Neural cell (in vitro differentiated cells): ENCODE measurements at regions not wholly inside any gene's neighbourhood (a gene's known extent, or its start where the extent isn't known, plus 50 kb on each side); places are given as distances from the start of the nearest gene placed in this dataset.

Experiments used
- H2AFZ ChIP-seq: fragments of 200-600, 300-800 bp; sonication (generic), shearing (Covaris generic); 2 replicates; pipeline ENCODE4 v1.6.0; 2014; ENCODE audit warnings: low read depth, mild to moderate bottlenecking, antibody characterized with exemption, low read length, moderate library complexity
- H3F3A ChIP-seq: fragments of 200-600 bp; shearing (Covaris generic); 2 replicates; pipeline ENCODE4 v1.6.1; 2016; ENCODE audit warnings: mild to moderate bottlenecking, moderate library complexity, mixed read lengths, antibody characterized with exemption, low read length; ENCODE audit not compliant: insufficient read depth, poor library complexity, severe bottlenecking
- H3K27ac ChIP-seq: fragments of 200-600, 300-800 bp; sonication (generic), shearing (Covaris generic); 2 replicates; pipeline ENCODE4 v1.5.1; 2014; ENCODE audit warnings: mild to moderate bottlenecking, low read length, moderate library complexity
- H3K27me3 ChIP-seq: fragments of 300-800, 200-600 bp; sonication (generic), shearing (Covaris generic); 2 replicates; pipeline ENCODE4 v1.6.0; 2014; ENCODE audit warnings: mild to moderate bottlenecking, low read depth, low read length, moderate library complexity; ENCODE audit not compliant: insufficient read depth
- H3K36me3 ChIP-seq: fragments of 300-800, 200-600 bp; sonication (generic), shearing (Covaris generic); 2 replicates; pipeline ENCODE4 v1.5.1; 2014; ENCODE audit warnings: mild to moderate bottlenecking, antibody characterized with exemption, low read length, moderate library complexity; ENCODE audit not compliant: insufficient read depth
- H3K4me2 ChIP-seq: fragments of 300-800, 200-600 bp; sonication (generic), shearing (Covaris generic); 2 replicates; pipeline ENCODE4 v1.6.0; 2014; ENCODE audit warnings: mild to moderate bottlenecking, low read length
- H3K4me3 ChIP-seq: fragments of 300-800, 200-600 bp; sonication (generic), shearing (Covaris generic); 2 replicates; pipeline ENCODE4 v1.5.1; 2014; ENCODE audit warnings: mild to moderate bottlenecking, low read length, moderate library complexity
- H3K79me2 ChIP-seq: fragments of 200-600 bp; shearing (Covaris generic); replicated peaks from 2 replicates; pipeline ENCODE4 v1.6.0; 2014; ENCODE audit warnings: mild to moderate bottlenecking, low read length, moderate library complexity; ENCODE audit not compliant: insufficient read depth
- H3K9ac ChIP-seq: fragments of 300-800, 200-600 bp; sonication (generic), shearing (Covaris generic); 2 replicates; pipeline ENCODE4 v1.6.1; 2016; ENCODE audit warnings: mild to moderate bottlenecking, low read length, mixed read lengths
- H3K9me2 ChIP-seq: fragments of 200-600 bp; shearing (Covaris generic); 2 replicates; pipeline ENCODE4 v1.6.1; 2016; ENCODE audit warnings: mild to moderate bottlenecking, low read length, mixed read lengths; ENCODE audit not compliant: insufficient read depth
- H3K9me3 ChIP-seq: fragments of 200-600, 300-800 bp; sonication (generic), shearing (Covaris generic); 2 replicates; pipeline ENCODE4 v1.6.1; 2016; ENCODE audit warnings: mild to moderate bottlenecking, mixed run types, low read length, moderate library complexity, mixed read lengths
- H4K20me1 ChIP-seq: fragments of 200-600 bp; shearing (Covaris generic); 2 replicates; pipeline ENCODE4 v1.6.1; 2016; ENCODE audit warnings: mild to moderate bottlenecking, mixed run types; ENCODE audit not compliant: insufficient read depth
- CTCF ChIP-seq: fragments of 450-650 bp; IDR thresholded peaks from 2 replicates; pipeline ENCODE4 v1.5.1; 2014; ENCODE audit warnings: antibody characterized with exemption, mild to moderate bottlenecking, moderate library complexity; ENCODE audit not compliant: poor library complexity, severe bottlenecking
- EP300 ChIP-seq: fragments of 450-650 bp; conservative IDR thresholded peaks from 2 replicates; pipeline ENCODE4 v1.6.1; 2014; ENCODE audit warnings: antibody characterized with exemption, mild to moderate bottlenecking, moderate library complexity; ENCODE audit not compliant: poor library complexity, severe bottlenecking
- EZH2 ChIP-seq: fragments of 200-600, 300-800 bp; shearing (Covaris generic), sonication (generic); IDR thresholded peaks from 2 replicates; pipeline ENCODE4 v1.6.1; 2014; ENCODE audit warnings: antibody characterized with exemption, low read length, borderline replicate concordance, mild to moderate bottlenecking; ENCODE audit not compliant: insufficient read depth, poor library complexity, severe bottlenecking
- MXI1 ChIP-seq: fragments of 450-650 bp; conservative IDR thresholded peaks from 2 replicates; pipeline ENCODE4 v1.6.1; 2014; ENCODE audit warnings: antibody characterized with exemption, mild to moderate bottlenecking; ENCODE audit not compliant: poor library complexity, severe bottlenecking
- POLR2AphosphoS5 ChIP-seq: IDR thresholded peaks from 2 replicates; pipeline ENCODE4 v1.6.1; 2012
- RAD21 ChIP-seq: fragments of 450-650 bp; conservative IDR thresholded peaks from 2 replicates; pipeline ENCODE4 v1.6.1; 2014; ENCODE audit warnings: antibody characterized with exemption, mild to moderate bottlenecking, moderate library complexity
- SMC3 ChIP-seq: fragments of 450-650 bp; conservative IDR thresholded peaks from 2 replicates; pipeline ENCODE4 v1.6.1; 2014; ENCODE audit warnings: antibody characterized with exemption, mild to moderate bottlenecking, moderate library complexity; ENCODE audit not compliant: poor library complexity
- TAF1 ChIP-seq: IDR thresholded peaks from 2 replicates; pipeline ENCODE4 v1.6.1; 2012; ENCODE audit warnings: low read depth
- TF ChIP-seq, protein P1 (sequence below): IDR thresholded peaks from 2 replicates; pipeline ENCODE4 v1.6.1; 2012; ENCODE audit warnings: borderline replicate concordance

DNA sequence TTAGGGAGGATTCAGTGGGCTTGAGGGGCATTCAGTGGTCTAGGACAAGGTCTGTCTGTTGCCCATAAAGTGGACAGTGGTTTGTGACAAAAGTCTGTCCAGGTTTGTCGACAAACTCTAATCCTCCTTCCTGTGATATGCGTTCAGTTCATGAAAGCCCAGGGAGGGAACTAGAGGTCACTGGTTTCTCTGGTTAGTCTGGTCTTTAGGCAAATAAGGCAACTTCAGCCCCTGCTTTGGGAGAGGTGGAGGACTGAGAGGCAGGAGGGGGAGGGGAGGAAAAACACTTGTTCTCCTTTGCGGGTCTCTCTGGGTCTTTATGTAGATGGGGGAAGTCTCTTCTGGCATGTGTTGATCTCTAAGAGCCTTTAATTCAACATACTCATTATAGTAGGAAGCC is 235.1 kb upstream of the PWP1 start:
- Histone ChIP-seq H3K79me2 (no peaks in the 10 kb centered on the region), H3K9ac (no peak overlapping the region), H2AFZ (no peak overlapping the region), H3K4me3 (no peak overlapping the region), H3F3A (no peaks in the 10 kb centered on the region), H3K9me2 (no peaks in the 10 kb centered on the region), H3K27ac (no peak overlapping the region), H3K9me3 (peaks cover 4% of the 10 kb centered on the region), H3K27me3 (no peaks in the 10 kb centered on the region), H3K36me3 (no peaks in the 10 kb centered on the region), H4K20me1 (no peaks in the 10 kb centered on the region), H3K4me2 (no peak overlapping the region)
- TF ChIP-seq, protein P1, sequence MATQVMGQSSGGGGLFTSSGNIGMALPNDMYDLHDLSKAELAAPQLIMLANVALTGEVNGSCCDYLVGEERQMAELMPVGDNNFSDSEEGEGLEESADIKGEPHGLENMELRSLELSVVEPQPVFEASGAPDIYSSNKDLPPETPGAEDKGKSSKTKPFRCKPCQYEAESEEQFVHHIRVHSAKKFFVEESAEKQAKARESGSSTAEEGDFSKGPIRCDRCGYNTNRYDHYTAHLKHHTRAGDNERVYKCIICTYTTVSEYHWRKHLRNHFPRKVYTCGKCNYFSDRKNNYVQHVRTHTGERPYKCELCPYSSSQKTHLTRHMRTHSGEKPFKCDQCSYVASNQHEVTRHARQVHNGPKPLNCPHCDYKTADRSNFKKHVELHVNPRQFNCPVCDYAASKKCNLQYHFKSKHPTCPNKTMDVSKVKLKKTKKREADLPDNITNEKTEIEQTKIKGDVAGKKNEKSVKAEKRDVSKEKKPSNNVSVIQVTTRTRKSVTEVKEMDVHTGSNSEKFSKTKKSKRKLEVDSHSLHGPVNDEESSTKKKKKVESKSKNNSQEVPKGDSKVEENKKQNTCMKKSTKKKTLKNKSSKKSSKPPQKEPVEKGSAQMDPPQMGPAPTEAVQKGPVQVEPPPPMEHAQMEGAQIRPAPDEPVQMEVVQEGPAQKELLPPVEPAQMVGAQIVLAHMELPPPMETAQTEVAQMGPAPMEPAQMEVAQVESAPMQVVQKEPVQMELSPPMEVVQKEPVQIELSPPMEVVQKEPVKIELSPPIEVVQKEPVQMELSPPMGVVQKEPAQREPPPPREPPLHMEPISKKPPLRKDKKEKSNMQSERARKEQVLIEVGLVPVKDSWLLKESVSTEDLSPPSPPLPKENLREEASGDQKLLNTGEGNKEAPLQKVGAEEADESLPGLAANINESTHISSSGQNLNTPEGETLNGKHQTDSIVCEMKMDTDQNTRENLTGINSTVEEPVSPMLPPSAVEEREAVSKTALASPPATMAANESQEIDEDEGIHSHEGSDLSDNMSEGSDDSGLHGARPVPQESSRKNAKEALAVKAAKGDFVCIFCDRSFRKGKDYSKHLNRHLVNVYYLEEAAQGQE, result no peak
- TF ChIP-seq POLR2AphosphoS5 (no peak), TAF1 (no peak), CTCF (no peak), MXI1 (no peak), RAD21 (no peak), EZH2 (no peak), SMC3 (no peak), EP300 (no peak)

- TF ChIP-seq MXI1 (no peak), CTCF (no peak), EP300 (no peak), EZH2 (no peak), SMC3 (no peak), POLR2AphosphoS5 (no peak), TAF1 (no peak), RAD21 (no peak)
- TF ChIP-seq, protein P1, result no peak
- no peaks in the 10 kb centered on the region for H4K20me1 ChIP-seq
- no peaks in the 10 kb centered on the region for H3F3A ChIP-seq
- H3K79me2 ChIP-seq, result no peaks in the 10 kb centered on the region
- H3K9me3 ChIP-seq, result peaks cover 4% of the 10 kb centered on the region
- no peaks in the 10 kb centered on the region for H3K27me3 ChIP-seq
- H3K4me2 ChIP-seq, result no peak overlapping the region
- H3K9me2 ChIP-seq, result no peaks in the 10 kb centered on the region
- no peak overlapping the region for H3K27ac ChIP-seq
- no peak overlapping the region for H2AFZ ChIP-seq
- H3K9ac ChIP-seq, result no peak overlapping the region
- no peak overlapping the region for H3K4me3 ChIP-seq
- H3K36me3 ChIP-seq, result no peaks in the 10 kb centered on the region
These were observed 234.4 kb upstream of the PWP1 start for GRCh38 chr12:107451246-107451645.
